GM12864 (cell line): ENCODE measurements at regions not wholly inside any gene's neighbourhood (a gene's known extent, or its start where the extent isn't known, plus 50 kb on each side); places are given as distances from the start of the nearest gene placed in this dataset.

Experiments
- DNase-seq: peaks from one replicate; pipeline ENCODE4 v3.0.0-alpha.2; 2011; ENCODE audit warnings: low read depth
- H3K4me3 ChIP-seq: 2 replicates; pipeline ENCODE4 v1.5.1; 2011; ENCODE audit warnings: mild to moderate bottlenecking, low read depth, low read length, control low read depth
- TF ChIP-seq, protein P1 (sequence below): IDR thresholded peaks from 2 replicates; pipeline ENCODE4 v1.5.1; 2011; ENCODE audit warnings: low read depth, mild to moderate bottlenecking, moderate library complexity, low read length, control low read depth, inconsistent platforms; ENCODE audit errors: missing control alignments

DNA sequence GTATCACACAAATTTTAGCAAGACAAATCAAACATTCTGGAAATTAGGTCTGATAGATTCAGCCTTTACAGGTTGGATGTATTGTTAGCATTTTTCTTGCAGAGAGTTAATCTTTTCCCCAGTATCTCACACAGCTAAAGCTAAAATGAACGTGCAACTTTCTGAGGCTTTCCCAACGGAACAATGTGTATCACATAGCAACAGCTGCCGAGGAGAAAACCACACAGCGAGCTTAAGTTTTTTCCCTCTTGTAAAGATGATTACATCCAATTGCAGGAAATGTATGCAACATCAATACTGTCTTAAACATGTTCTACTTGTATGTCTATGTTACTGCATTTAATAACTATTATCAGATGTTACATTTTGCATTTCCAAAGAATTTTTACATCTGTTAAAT, 182.2 kb downstream of the CCDC59 start:
- no peak for DNase-seq
- TF ChIP-seq, protein P1, sequence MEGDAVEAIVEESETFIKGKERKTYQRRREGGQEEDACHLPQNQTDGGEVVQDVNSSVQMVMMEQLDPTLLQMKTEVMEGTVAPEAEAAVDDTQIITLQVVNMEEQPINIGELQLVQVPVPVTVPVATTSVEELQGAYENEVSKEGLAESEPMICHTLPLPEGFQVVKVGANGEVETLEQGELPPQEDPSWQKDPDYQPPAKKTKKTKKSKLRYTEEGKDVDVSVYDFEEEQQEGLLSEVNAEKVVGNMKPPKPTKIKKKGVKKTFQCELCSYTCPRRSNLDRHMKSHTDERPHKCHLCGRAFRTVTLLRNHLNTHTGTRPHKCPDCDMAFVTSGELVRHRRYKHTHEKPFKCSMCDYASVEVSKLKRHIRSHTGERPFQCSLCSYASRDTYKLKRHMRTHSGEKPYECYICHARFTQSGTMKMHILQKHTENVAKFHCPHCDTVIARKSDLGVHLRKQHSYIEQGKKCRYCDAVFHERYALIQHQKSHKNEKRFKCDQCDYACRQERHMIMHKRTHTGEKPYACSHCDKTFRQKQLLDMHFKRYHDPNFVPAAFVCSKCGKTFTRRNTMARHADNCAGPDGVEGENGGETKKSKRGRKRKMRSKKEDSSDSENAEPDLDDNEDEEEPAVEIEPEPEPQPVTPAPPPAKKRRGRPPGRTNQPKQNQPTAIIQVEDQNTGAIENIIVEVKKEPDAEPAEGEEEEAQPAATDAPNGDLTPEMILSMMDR = no peak
- no peak overlapping the region for H3K4me3 ChIP-seq

- TF ChIP-seq, protein P1 = no peak
- DNase-seq = no peak
- no peak overlapping the region for H3K4me3 ChIP-seq
These were observed 183.3 kb downstream of the CCDC59 start for GRCh38 chr12:82174936-82175335.

- TF ChIP-seq, protein P1 = no peak
- no peak overlapping the region for H3K4me3 ChIP-seq
- no peak for DNase-seq
These were observed 183.8 kb downstream of the CCDC59 start for GRCh38 chr12:82174383-82174782.

DNA sequence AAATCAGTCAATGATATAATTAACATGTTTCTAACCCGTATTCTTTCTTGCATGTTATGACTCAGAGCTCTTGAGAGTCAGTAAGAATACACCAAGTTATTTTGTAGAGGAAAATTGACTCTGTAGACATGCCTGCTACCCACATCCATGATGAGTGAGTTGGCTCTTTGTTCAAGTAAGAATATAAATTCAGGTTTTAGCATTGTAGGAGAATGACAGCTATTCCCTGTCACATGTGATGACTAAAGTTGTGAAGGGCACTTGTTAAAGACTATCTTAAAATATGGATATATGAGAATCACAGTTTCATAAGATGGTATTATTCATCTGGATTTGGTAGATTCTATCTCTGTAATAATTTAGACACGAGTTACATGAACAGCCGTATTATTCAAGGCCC, 209.1 kb downstream of the CCDC59 start:
- H3K4me3 ChIP-seq = no peak overlapping the region
- TF ChIP-seq, protein P1 = no peak
- no peak for DNase-seq

GRCh38 chr12:82146740-82147139, 211.4 kb downstream of the CCDC59 start:
- no peak for DNase-seq
- no peak overlapping the region for H3K4me3 ChIP-seq
- TF ChIP-seq, protein P1 = no peak

- TF ChIP-seq, protein P1 = no peak
- DNase-seq = no peak
- H3K4me3 ChIP-seq = no peak overlapping the region
These were observed 213.7 kb downstream of the CCDC59 start for GRCh38 chr12:82144505-82144904.

GRCh38 chr12:82132390-82132789, 225.8 kb downstream of the CCDC59 start:
- H3K4me3 ChIP-seq = no peak overlapping the region
- no peak for DNase-seq
- TF ChIP-seq, protein P1 = no peak
